IPS DF 19.7 (cell line): ENCODE measurements at regions not wholly inside any gene's neighbourhood (a gene's known extent, or its start where the extent isn't known, plus 50 kb on each side); places are given as distances from the start of the nearest gene placed in this dataset.

Source experiments
- DNase-seq: peaks from one replicate; pipeline ENCODE4 v3.0.0-alpha.2; 2013; ENCODE audit warnings: low read depth, low spot score

DNA sequence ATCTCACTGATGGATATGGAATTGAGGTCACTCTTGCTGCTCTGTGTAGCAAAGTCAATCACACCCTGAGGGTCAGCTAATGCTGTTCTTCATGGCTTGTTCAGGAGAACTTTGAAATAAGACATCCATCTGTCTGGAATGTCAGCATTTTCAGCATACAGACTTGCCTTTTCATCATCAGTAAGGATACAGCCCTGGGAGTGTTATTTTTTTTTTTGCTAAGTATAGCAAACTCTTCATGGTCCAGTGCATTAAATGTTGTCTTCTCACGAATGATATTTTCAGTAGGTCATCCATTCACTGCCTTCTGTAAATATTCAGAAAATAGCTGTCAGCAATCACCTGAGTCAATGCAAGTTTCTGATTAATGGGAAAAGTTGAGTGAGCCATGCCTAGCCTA, 268.8 kb upstream of the SMIM31 start:
- DNase-seq: no peak

DNA sequence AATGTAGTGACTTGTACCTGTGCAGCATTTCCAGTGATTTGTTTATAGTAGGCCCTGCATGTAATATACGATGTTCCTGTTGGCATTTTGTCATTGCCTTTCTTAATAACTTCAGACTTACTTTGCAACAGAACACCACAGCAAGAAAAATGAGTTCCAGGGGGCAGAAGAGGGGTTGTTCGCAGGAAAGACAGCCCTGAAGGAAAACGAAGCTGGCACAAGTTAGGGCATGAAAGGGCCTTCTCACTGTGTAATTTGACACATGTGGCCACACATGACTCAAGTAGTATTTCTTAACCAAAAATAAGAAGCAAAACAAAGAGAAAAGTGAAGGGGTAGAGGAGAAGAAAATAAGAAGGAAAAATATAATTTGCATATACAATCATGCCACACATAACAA, 265.8 kb upstream of the SMIM31 start:
- DNase-seq: no peak

GRCh38 chr4:164501074-164501473, 252.9 kb upstream of the SMIM31 start:
- DNase-seq: no peak

DNA sequence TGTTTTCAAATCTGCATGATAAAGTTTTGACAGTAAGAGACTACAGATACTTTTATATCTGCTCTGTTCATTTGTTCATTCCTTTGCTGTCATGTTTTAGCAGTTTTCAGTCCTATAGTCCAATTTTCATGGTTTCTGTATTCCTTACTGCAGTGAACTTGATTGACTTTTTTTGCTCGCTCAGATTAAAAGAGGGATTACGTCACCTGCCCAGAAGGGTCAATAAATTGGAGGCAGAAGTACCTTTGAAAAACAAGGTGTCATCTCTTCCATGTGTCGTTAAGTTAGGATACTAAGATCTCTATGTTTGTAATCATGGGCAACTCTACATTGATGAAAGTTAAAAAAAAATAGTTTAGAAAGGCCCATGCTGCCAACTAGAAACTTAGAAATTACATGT, 250.1 kb upstream of the SMIM31 start:
- DNase-seq: no peak

DNA sequence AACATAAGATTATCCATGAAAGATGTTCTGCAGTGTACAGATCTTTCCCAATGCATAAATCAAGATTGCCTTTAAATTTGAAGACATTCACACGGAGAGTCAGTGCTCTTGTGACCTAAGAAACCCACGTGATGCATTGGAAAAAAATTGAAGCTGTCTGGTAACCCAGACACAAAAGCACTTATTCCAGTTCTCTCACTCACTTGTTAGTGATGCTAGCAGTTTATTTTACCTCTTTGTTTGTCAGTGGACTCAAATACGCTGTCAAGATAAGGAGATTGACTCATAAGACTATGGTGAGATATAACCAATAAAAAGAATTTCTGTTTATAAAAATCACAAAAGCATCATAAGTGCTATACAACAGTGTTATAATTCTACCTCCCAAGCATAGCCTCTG, 245.8 kb upstream of the SMIM31 start:
- DNase-seq: no peak

- no peak for DNase-seq
Measured at GRCh38 chr4:164508771-164509170, 245.2 kb upstream of the SMIM31 start.

DNA sequence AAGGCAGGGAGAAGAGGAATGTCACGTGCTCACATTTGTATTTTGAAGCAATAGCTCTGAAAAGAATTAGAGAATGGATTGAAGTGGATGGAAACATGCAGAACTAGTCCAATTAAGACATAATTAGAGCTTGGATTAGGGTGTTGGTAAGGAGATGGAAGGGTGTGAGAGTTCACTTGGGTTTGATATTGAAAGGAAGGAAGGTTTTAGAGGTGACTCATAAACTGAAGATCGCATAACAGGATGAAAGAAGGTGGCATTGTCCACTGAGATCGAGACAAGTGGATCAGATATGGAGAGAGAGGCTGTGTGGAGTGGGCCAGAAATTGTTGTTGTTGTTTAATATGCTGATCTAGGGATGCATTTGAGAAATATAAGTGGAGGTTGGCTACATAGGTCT, 244.0 kb upstream of the SMIM31 start:
- DNase-seq: no peak

GRCh38 chr4:164512124-164512523, 241.8 kb upstream of the SMIM31 start:
- no peak for DNase-seq

- DNase-seq: no peak
Measured at GRCh38 chr4:164514765-164515164, 239.2 kb upstream of the SMIM31 start.

DNA sequence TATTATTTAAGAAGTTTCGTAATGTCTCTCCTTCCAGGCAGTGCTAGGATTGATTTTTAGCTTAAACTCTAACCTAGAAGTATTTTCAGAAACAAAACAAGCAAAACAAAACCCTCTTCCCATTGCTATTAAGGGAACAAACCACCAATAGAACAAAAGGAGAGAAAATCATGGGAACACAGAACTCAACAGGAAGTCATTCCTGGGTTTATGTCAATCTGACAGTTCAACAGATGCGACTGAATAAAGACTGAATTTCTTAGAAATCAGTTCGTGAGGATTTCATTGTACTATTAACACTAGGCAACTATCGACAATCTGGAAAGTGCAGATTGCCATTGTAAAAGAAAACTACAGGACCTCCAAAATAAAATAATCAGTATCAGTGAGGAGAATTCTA, 229.1 kb upstream of the SMIM31 start:
- no peak for DNase-seq

DNA sequence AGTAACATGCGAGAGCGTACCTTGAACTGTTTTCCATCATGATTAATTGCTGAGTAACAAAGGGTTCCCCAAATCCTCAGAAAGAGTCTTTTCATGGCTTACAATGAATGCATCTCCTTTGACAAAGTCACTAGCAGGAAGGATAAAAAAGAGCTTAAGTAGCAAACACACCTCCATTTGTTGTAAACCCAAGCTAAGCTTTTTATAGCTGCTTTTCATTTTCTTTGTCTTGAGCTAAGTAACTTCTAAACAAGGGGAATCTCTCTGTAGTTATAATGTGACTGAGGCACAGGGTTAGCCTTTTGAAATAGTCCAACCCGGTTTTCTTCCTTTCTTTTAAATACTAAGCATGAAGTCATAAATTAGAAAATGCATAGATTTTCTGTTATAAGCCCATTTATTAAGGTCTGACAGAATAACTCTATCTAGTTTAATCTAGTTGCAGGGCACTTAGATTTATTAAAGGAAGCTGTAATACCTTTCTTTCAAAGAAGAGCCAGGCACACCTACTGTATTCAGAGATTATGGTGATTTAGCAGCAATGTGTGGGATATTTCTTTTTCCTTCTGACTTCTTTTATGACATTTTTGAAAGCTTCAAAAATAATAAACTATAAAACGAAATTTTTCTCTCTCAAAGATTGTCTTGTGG, 226.9 kb upstream of the SMIM31 start:
- DNase-seq: no peak

GRCh38 chr4:164529058-164529457, 224.9 kb upstream of the SMIM31 start:
- DNase-seq: no peak

DNA sequence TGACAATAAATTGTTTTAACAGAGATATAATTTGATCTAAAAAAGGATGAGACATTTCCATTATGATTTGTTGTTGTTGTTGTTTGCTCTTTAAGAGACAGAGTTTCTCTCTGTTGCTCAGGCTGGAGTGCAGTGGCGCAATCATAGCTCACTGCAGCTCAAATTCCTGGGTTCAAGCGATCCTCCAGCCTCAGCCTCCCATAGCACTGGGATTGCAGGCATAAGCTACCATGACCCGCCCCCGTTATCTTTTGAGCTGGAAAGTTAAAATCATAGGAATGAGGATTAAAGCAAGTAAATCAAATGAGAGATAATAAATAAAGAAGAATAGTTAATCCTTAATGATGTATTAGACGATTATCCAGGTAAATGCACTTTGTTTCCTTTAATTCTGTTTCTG, 224.4 kb upstream of the SMIM31 start:
- DNase-seq: no peak

- DNase-seq: no peak
Measured at GRCh38 chr4:164531336-164531735, 222.6 kb upstream of the SMIM31 start.

- DNase-seq: no peak
Measured at GRCh38 chr4:164536814-164537213, 217.1 kb upstream of the SMIM31 start.

GRCh38 chr4:164538097-164538496, 215.8 kb upstream of the SMIM31 start:
- DNase-seq: no peak

GRCh38 chr4:164540987-164541386, 212.9 kb upstream of the SMIM31 start:
- DNase-seq: no peak

- DNase-seq: no peak
Measured at GRCh38 chr4:164542431-164542830, 211.5 kb upstream of the SMIM31 start.

- DNase-seq: no peak
Measured at GRCh38 chr4:164550989-164551712, 202.8 kb upstream of the SMIM31 start.

- no peak for DNase-seq
Measured at GRCh38 chr4:164551713-164552040, 202.3 kb upstream of the SMIM31 start.

- peak; percentile 28 for DNase-seq
Measured at GRCh38 chr4:164571593-164572390, 182.1 kb upstream of the SMIM31 start.

GRCh38 chr4:164572877-164573279, 181.1 kb upstream of the SMIM31 start:
- no peak for DNase-seq

GRCh38 chr4:164575861-164576260, 178.1 kb upstream of the SMIM31 start:
- no peak for DNase-seq
